ENCODE measurements at regions not wholly inside any gene's neighbourhood (a gene's known extent, or its start where the extent isn't known, plus 50 kb on each side); places are given as distances from the start of the nearest gene placed in this dataset.

- Histone ChIP-seq H4K8ac (ENCODE audit: low read depth, low read length) (no peak overlapping the region), H3K4me3 (ENCODE audit: low read length in 2 of 2) (no peak overlapping the region), H3K14ac (ENCODE audit: low read length) (no peak overlapping the region), H3K4me2 (ENCODE audit: insufficient read depth, low read length, poor library complexity, severe bottlenecking) (no peak overlapping the region), H2BK5ac (ENCODE audit: low read length) (no peak overlapping the region), H3K18ac (ENCODE audit: low read length) (no peak overlapping the region), H3K27ac (replicated peaks; ENCODE audit: low read length) (no peak overlapping the region), H3K27me3 (ENCODE audit: control insufficient read depth in 3 of 3, insufficient read depth in 3 of 3, low read depth in 1 of 3, low read length in 3 of 3) (no peaks in the 10 kb centered on the region), H4K91ac (ENCODE audit: low read depth, low read length, poor library complexity) (no peak overlapping the region), H3K9ac (ENCODE audit: low read depth, low read length, poor library complexity) (no peak overlapping the region), H3K4me1 (ENCODE audit: control insufficient read depth in 2 of 2, insufficient read depth in 1 of 2, low read depth in 1 of 2, low read length in 2 of 2) (no peaks in the 10 kb centered on the region), H2AFZ (ENCODE audit: low read length) (no peak overlapping the region), H3K79me1 (ENCODE audit: low read depth, low read length) (no peaks in the 10 kb centered on the region), H3K23ac (ENCODE audit: low read depth, low read length, poor library complexity) (no peak overlapping the region), H3K36me3 (replicated peaks in 1 of 2; ENCODE audit: control insufficient read depth in 2 of 2, insufficient read depth in 2 of 2, low read length in 2 of 2) (no peaks in the 10 kb centered on the region), H2BK120ac (ENCODE audit: low read depth, low read length) (no peak overlapping the region), H2AK5ac (ENCODE audit: low read depth, low read length) (no peak overlapping the region), H3K9me3 (replicated peaks in 1 of 2; ENCODE audit: control insufficient read depth in 2 of 2, insufficient read depth in 1 of 2, low read depth in 1 of 2, low read length in 2 of 2) (no peaks in the 10 kb centered on the region), H2BK15ac (ENCODE audit: low read length) (no peak overlapping the region), H3K4ac (ENCODE audit: low read length) (no peak overlapping the region), H2BK12ac (ENCODE audit: low read length) (no peak overlapping the region)
- WGBS, 2 donors (ENCODE audit: extremely low coverage in 2 of 2, insufficient read length in 2 of 2, insufficient replicate concordance in 1 of 2): no CpG with 5 or more reads among the region's 1 CpG
- DNase-seq (ENCODE audit: low spot score): no peak
These were observed 474.4 kb upstream of the NR5A2 start for GRCh38 chr1:199553104-199553503.

DNA sequence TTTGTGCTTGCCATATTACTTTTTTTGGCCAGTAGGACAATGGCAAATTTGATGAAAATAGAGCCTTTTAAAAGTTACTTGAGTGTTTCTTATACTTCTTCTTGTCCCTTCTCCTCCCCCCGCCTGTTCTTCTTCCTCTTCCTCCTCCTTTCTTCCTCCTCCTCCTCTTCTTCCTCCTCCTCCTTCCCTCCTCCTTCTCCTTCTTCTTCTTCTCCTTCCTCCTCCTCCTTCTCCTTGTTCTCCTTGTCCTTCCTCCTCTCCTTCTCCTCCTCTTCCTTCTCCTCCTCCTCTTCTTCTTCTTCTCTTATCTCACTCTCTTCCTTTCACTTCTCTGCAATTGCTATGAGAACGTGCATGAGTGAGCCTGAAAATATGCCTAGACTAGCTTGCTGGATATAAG, 466.2 kb upstream of the NR5A2 start:
- Histone ChIP-seq H4K91ac (ENCODE audit: low read depth, low read length, poor library complexity) (no peak overlapping the region), H2AK5ac (ENCODE audit: low read depth, low read length) (no peak overlapping the region), H3K27me3 (ENCODE audit: control insufficient read depth in 3 of 3, insufficient read depth in 3 of 3, low read depth in 1 of 3, low read length in 3 of 3) (no peaks in the 10 kb centered on the region), H3K79me1 (ENCODE audit: low read depth, low read length) (no peaks in the 10 kb centered on the region), H4K8ac (ENCODE audit: low read depth, low read length) (no peak overlapping the region), H3K4me3 (ENCODE audit: low read length in 2 of 2) (no peak overlapping the region), H2BK15ac (ENCODE audit: low read length) (no peak overlapping the region), H2BK12ac (ENCODE audit: low read length) (no peak overlapping the region), H3K4me2 (ENCODE audit: insufficient read depth, low read length, poor library complexity, severe bottlenecking) (no peak overlapping the region), H3K14ac (ENCODE audit: low read length) (no peak overlapping the region), H3K18ac (ENCODE audit: low read length) (no peak overlapping the region), H3K9ac (ENCODE audit: low read depth, low read length, poor library complexity) (no peak overlapping the region), H3K4me1 (ENCODE audit: control insufficient read depth in 2 of 2, insufficient read depth in 1 of 2, low read depth in 1 of 2, low read length in 2 of 2) (no peaks in the 10 kb centered on the region), H3K23ac (ENCODE audit: low read depth, low read length, poor library complexity) (no peak overlapping the region), H2BK120ac (ENCODE audit: low read depth, low read length) (no peak overlapping the region), H3K9me3 (replicated peaks in 1 of 2; ENCODE audit: control insufficient read depth in 2 of 2, insufficient read depth in 1 of 2, low read depth in 1 of 2, low read length in 2 of 2) (no peaks in the 10 kb centered on the region), H2BK5ac (ENCODE audit: low read length) (no peak overlapping the region), H3K36me3 (replicated peaks in 1 of 2; ENCODE audit: control insufficient read depth in 2 of 2, insufficient read depth in 2 of 2, low read length in 2 of 2) (no peaks in the 10 kb centered on the region), H3K4ac (ENCODE audit: low read length) (no peak overlapping the region), H2AFZ (ENCODE audit: low read length) (no peak overlapping the region), H3K27ac (replicated peaks; ENCODE audit: low read length) (no peak overlapping the region)
- no peak for DNase-seq (ENCODE audit: low spot score)
- no CpG with 5 or more reads among the region's 2 CpGs for WGBS, 2 donors (ENCODE audit: extremely low coverage in 2 of 2, insufficient read length in 2 of 2, insufficient replicate concordance in 1 of 2)

GRCh38 chr1:199573047-199573446, 454.5 kb upstream of the NR5A2 start:
- Histone ChIP-seq H2AK5ac (ENCODE audit: low read depth, low read length) (no peak overlapping the region), H3K9ac (ENCODE audit: low read depth, low read length, poor library complexity) (no peak overlapping the region), H2BK5ac (ENCODE audit: low read length) (no peak overlapping the region), H3K4me3 (ENCODE audit: low read length in 2 of 2) (no peak overlapping the region), H4K8ac (ENCODE audit: low read depth, low read length) (no peak overlapping the region), H3K23ac (ENCODE audit: low read depth, low read length, poor library complexity) (no peak overlapping the region), H3K27ac (replicated peaks; ENCODE audit: low read length) (no peak overlapping the region), H2BK12ac (ENCODE audit: low read length) (no peak overlapping the region), H2AFZ (ENCODE audit: low read length) (no peak overlapping the region), H3K18ac (ENCODE audit: low read length) (no peak overlapping the region), H3K36me3 (replicated peaks in 1 of 2; ENCODE audit: control insufficient read depth in 2 of 2, insufficient read depth in 2 of 2, low read length in 2 of 2) (no peaks in the 10 kb centered on the region), H3K4ac (ENCODE audit: low read length) (no peak overlapping the region), H3K27me3 (ENCODE audit: control insufficient read depth in 3 of 3, insufficient read depth in 3 of 3, low read depth in 1 of 3, low read length in 3 of 3) (no peaks in the 10 kb centered on the region), H3K79me1 (ENCODE audit: low read depth, low read length) (no peaks in the 10 kb centered on the region), H3K9me3 (replicated peaks in 1 of 2; ENCODE audit: control insufficient read depth in 2 of 2, insufficient read depth in 1 of 2, low read depth in 1 of 2, low read length in 2 of 2) (no peaks in the 10 kb centered on the region), H4K91ac (ENCODE audit: low read depth, low read length, poor library complexity) (no peak overlapping the region), H2BK120ac (ENCODE audit: low read depth, low read length) (no peak overlapping the region), H3K4me1 (ENCODE audit: control insufficient read depth in 2 of 2, insufficient read depth in 1 of 2, low read depth in 1 of 2, low read length in 2 of 2) (no peaks in the 10 kb centered on the region), H3K4me2 (ENCODE audit: insufficient read depth, low read length, poor library complexity, severe bottlenecking) (no peak overlapping the region), H3K14ac (ENCODE audit: low read length) (no peak overlapping the region), H2BK15ac (ENCODE audit: low read length) (no peak overlapping the region)
- no peak for DNase-seq (ENCODE audit: low spot score)
- no CpG with 5 or more reads among the region's 5 CpGs for WGBS, 2 donors (ENCODE audit: extremely low coverage in 2 of 2, insufficient read length in 2 of 2, insufficient replicate concordance in 1 of 2)

DNA sequence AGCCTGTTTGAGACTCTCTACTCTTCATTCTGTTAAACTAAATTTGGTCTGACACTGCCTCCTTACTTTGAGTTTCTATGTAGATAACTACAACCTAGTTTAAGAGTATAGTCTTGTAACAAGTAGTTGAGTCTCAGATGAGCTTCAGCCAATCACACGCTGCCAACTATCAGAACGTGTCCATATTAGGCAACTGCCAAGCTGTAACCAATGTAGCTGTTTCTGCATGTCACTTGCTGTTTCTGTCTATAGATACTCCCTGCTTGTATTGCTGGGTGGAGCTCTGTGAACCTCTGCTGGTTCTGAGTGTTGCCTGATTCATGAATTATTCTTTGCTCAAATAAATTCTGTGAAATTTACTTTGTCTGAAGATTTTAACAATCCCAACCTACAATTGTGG, 452.6 kb upstream of the NR5A2 start:
- H3K4me2 ChIP-seq (ENCODE audit: insufficient read depth, low read length, poor library complexity, severe bottlenecking): no peak overlapping the region
- H2BK120ac ChIP-seq (ENCODE audit: low read depth, low read length): no peak overlapping the region
- H3K4me3 ChIP-seq (ENCODE audit: low read length in 2 of 2): no peak overlapping the region
- H3K4me1 ChIP-seq (ENCODE audit: control insufficient read depth in 2 of 2, insufficient read depth in 1 of 2, low read depth in 1 of 2, low read length in 2 of 2): no peaks in the 10 kb centered on the region
- H4K91ac ChIP-seq (ENCODE audit: low read depth, low read length, poor library complexity): no peak overlapping the region
- no peak overlapping the region for H2AK5ac ChIP-seq (ENCODE audit: low read depth, low read length)
- no peak overlapping the region for H2BK5ac ChIP-seq (ENCODE audit: low read length)
- no peak overlapping the region for H3K9ac ChIP-seq (ENCODE audit: low read depth, low read length, poor library complexity)
- H3K27me3 ChIP-seq (ENCODE audit: control insufficient read depth in 3 of 3, insufficient read depth in 3 of 3, low read depth in 1 of 3, low read length in 3 of 3): no peaks in the 10 kb centered on the region
- no peak overlapping the region for H3K14ac ChIP-seq (ENCODE audit: low read length)
- DNase-seq (ENCODE audit: low spot score): no peak
- no peak overlapping the region for H4K8ac ChIP-seq (ENCODE audit: low read depth, low read length)
- peak overlapping the region; percentile 0 for H2AFZ ChIP-seq (ENCODE audit: low read length)
- no peak overlapping the region for H3K23ac ChIP-seq (ENCODE audit: low read depth, low read length, poor library complexity)
- no peaks in the 10 kb centered on the region for H3K79me1 ChIP-seq (ENCODE audit: low read depth, low read length)
- H3K18ac ChIP-seq (ENCODE audit: low read length): no peak overlapping the region
- H3K27ac ChIP-seq (replicated peaks; ENCODE audit: low read length): no peak overlapping the region
- H2BK15ac ChIP-seq (ENCODE audit: low read length): no peak overlapping the region
- no CpG with 5 or more reads among the region's 2 CpGs for WGBS, 2 donors (ENCODE audit: extremely low coverage in 2 of 2, insufficient read length in 2 of 2, insufficient replicate concordance in 1 of 2)
- no peak overlapping the region for H2BK12ac ChIP-seq (ENCODE audit: low read length)
- no peak overlapping the region for H3K4ac ChIP-seq (ENCODE audit: low read length)
- no peaks in the 10 kb centered on the region for H3K36me3 ChIP-seq (replicated peaks in 1 of 2; ENCODE audit: control insufficient read depth in 2 of 2, insufficient read depth in 2 of 2, low read length in 2 of 2)
- no peaks in the 10 kb centered on the region for H3K9me3 ChIP-seq (replicated peaks in 1 of 2; ENCODE audit: control insufficient read depth in 2 of 2, insufficient read depth in 1 of 2, low read depth in 1 of 2, low read length in 2 of 2)
